Germinal center (tissue), 1 donor: ENCODE measurements at regions not wholly inside any gene's neighbourhood (a gene's known extent, or its start where the extent isn't known, plus 50 kb on each side); places are given as distances from the start of the nearest gene placed in this dataset.
"Not testable (repeated sequence)": the region's sequence is repeated elsewhere in the genome, so short reads cannot be mapped to it uniquely, and the experiment has no call there.

ENCODE experiments used
- DNase-seq: peaks from one replicate; pipeline ENCODE4 v3.0.0; 2012; ENCODE audit warnings: mixed read lengths, low spot score

GRCh38 chr22:47613606-47614350 lies 851.3 kb downstream of the TBC1D22A start:
- DNase-seq, result no peak

- DNase-seq, result not testable (repeated sequence)
Measured at GRCh38 chr22:47613181-47613580, 850.7 kb downstream of the TBC1D22A start.

GRCh38 chr22:47612311-47612910 lies 850.0 kb downstream of the TBC1D22A start:
- DNase-seq, result no peak

GRCh38 chr22:47610764-47611163 lies 848.3 kb downstream of the TBC1D22A start:
- DNase-seq, result no peak

- DNase-seq, result no peak
Measured at GRCh38 chr22:47610281-47610680, 847.8 kb downstream of the TBC1D22A start.

- DNase-seq, result no peak
Measured at GRCh38 chr22:47609653-47610052, 847.2 kb downstream of the TBC1D22A start.

- DNase-seq, result no peak
Measured at GRCh38 chr22:47608421-47608820, 846.0 kb downstream of the TBC1D22A start.

GRCh38 chr22:47607486-47607885 lies 845.0 kb downstream of the TBC1D22A start:
- no peak for DNase-seq

- no peak for DNase-seq
Measured at GRCh38 chr22:47606426-47606825, 844.0 kb downstream of the TBC1D22A start.

GRCh38 chr22:47605886-47606285 lies 843.4 kb downstream of the TBC1D22A start:
- no peak for DNase-seq

GRCh38 chr22:47605441-47605840 lies 843.0 kb downstream of the TBC1D22A start:
- no peak for DNase-seq

GRCh38 chr22:47604563-47604962 lies 842.1 kb downstream of the TBC1D22A start:
- DNase-seq, result no peak

- no peak for DNase-seq
Measured at GRCh38 chr22:47602732-47603131, 840.3 kb downstream of the TBC1D22A start.

GRCh38 chr22:47601666-47602065 lies 839.2 kb downstream of the TBC1D22A start:
- DNase-seq, result no peak

GRCh38 chr22:47600791-47601625 lies 838.6 kb downstream of the TBC1D22A start:
- DNase-seq, result no peak

GRCh38 chr22:47600281-47600680 lies 837.8 kb downstream of the TBC1D22A start:
- no peak for DNase-seq

GRCh38 chr22:47599753-47600152 lies 837.3 kb downstream of the TBC1D22A start:
- DNase-seq, result no peak

- no peak for DNase-seq
Measured at GRCh38 chr22:47598864-47599263, 836.4 kb downstream of the TBC1D22A start.

GRCh38 chr22:47597041-47597440 lies 834.6 kb downstream of the TBC1D22A start:
- no peak for DNase-seq

GRCh38 chr22:47596176-47596690 lies 833.8 kb downstream of the TBC1D22A start:
- no peak for DNase-seq

GRCh38 chr22:47594836-47595521 lies 832.5 kb downstream of the TBC1D22A start:
- no peak for DNase-seq

- DNase-seq, result no peak
Measured at GRCh38 chr22:47593911-47594311, 831.5 kb downstream of the TBC1D22A start.
